GM12878 (cell line): ENCODE measurements at regions not wholly inside any gene's neighbourhood (a gene's known extent, or its start where the extent isn't known, plus 50 kb on each side); places are given as distances from the start of the nearest gene placed in this dataset.

ENCODE experiments used
- ATAC-seq: fragments of 200-7000 bp; cut with Tn5 transposase; 3 replicates; pipeline ENCODE4 v1.9.1; 2020; ENCODE audit warnings: mild to moderate bottlenecking, moderate library complexity
- BruUV-seq: library from RNA; stranded (reverse); fragments of 400-500 nt; replicated peaks from 2 replicates; lab custom pipeline; 2021; lab: Mats Ljungman, UMichigan
- CTCF ChIA-PET: fragments of 300-600 bp; sonication (Branson Sonifier 250); formaldehyde crosslinking; extraction: SDS; loops from one replicate; lab custom pipeline; 2021; ENCODE audit warnings: inconsistent platforms; lab: Yijun Ruan, JAX
- POLR2A ChIA-PET: fragments of 350-600 bp; formaldehyde crosslinking; extraction: SDS; loops from one replicate; lab custom pipeline; 2021; ENCODE audit warnings: inconsistent platforms; lab: Charles Lee
- RAD21 ChIA-PET: fragments of 300-600 bp; sonication (Branson Sonifier 250); formaldehyde crosslinking; loops from one replicate; lab custom pipeline; 2023; ENCODE audit warnings: antibody characterized with exemption; ENCODE audit not compliant: unreplicated experiment; lab: Charles Lee
- SMC1A ChIA-PET: fragments of 300-600 bp; sonication (Branson Sonifier 250); formaldehyde crosslinking; loops from one replicate; lab custom pipeline; 2023; ENCODE audit not compliant: unreplicated experiment, uncharacterized antibody; lab: Charles Lee
- DNase-seq: peaks from one replicate; pipeline ENCODE4 v3.0.0-alpha.2; 2011; ENCODE audit warnings: low read depth, low spot score
- FAIRE-seq: peaks from 3 replicates; lab custom pipeline; 2011; peaks lifted over from hg19 to GRCh38; lab: Jason Lieb, UNC
- H2AFZ ChIP-seq: 2 replicates; pipeline ENCODE4 v1.6.0; 2011; ENCODE audit warnings: low read depth, low read length, control low read depth; ENCODE audit not compliant: control insufficient read depth
- H3K27ac ChIP-seq: 2 replicates; pipeline ENCODE4 v1.5.1; 2011; ENCODE audit warnings: control low read depth; ENCODE audit not compliant: control insufficient read depth, insufficient read depth
- H3K27me3 ChIP-seq, 2 experiments: replicated peaks in 1 of 2; 2 replicates each; pipeline versions ENCODE4 v1.6.0 to v1.6.1; 2011; ENCODE audit warnings: low read length in 1 of 2; ENCODE audit not compliant: control insufficient read depth in 2 of 2, insufficient read depth in 2 of 2
- H3K36me3 ChIP-seq, 2 experiments: 2 replicates each; pipeline ENCODE4 v1.5.1; 2011; ENCODE audit warnings: low read length in 1 of 2; ENCODE audit not compliant: control insufficient read depth in 2 of 2, insufficient read depth in 2 of 2
- H3K4me1 ChIP-seq: 2 replicates; pipeline ENCODE4 v1.6.1; 2011; ENCODE audit warnings: mild to moderate bottlenecking, low read length, moderate library complexity, mixed read lengths; ENCODE audit not compliant: control insufficient read depth, insufficient read depth
- H3K4me2 ChIP-seq: 2 replicates; pipeline ENCODE4 v1.6.0; 2011; ENCODE audit warnings: control low read depth; ENCODE audit not compliant: control insufficient read depth, insufficient read depth
- H3K4me3 ChIP-seq: fragments of 200-600 bp; sonication (generic); 2 replicates; pipeline ENCODE4 v1.5.1; 2016
- H3K79me2 ChIP-seq: 2 replicates; pipeline ENCODE4 v1.6.0; 2011; ENCODE audit warnings: low read length; ENCODE audit not compliant: control insufficient read depth, insufficient read depth
- H3K9ac ChIP-seq: 2 replicates; pipeline ENCODE4 v1.8.0; 2011; ENCODE audit warnings: low read length, control low read depth, mixed read lengths; ENCODE audit not compliant: control insufficient read depth, insufficient read depth
- H3K9me3 ChIP-seq: replicated peaks from 3 replicates; pipeline ENCODE4 v1.5.1; 2011; ENCODE audit warnings: mild to moderate bottlenecking, low read length; ENCODE audit not compliant: control insufficient read depth, insufficient read depth
- H4K20me1 ChIP-seq: 2 replicates; pipeline ENCODE4 v1.6.0; 2011; ENCODE audit not compliant: control insufficient read depth, insufficient read depth
- BRCA1 ChIP-seq: IDR thresholded peaks from 2 replicates; pipeline ENCODE4 v1.6.1; 2011; ENCODE audit warnings: low read depth, low read length, improper control_type of control experiment
- CREB1 ChIP-seq: IDR thresholded peaks from 2 replicates; pipeline ENCODE4 v1.6.1; 2012; ENCODE audit warnings: low read depth, mild to moderate bottlenecking, inconsistent platforms
- HDAC2 ChIP-seq: fragments of 200-600 bp; sonication (generic); IDR thresholded peaks from 2 replicates; pipeline ENCODE4 v1.6.1; 2017
- NRF1 ChIP-seq: conservative IDR thresholded peaks from 2 replicates; pipeline ENCODE4 v1.6.1; 2011; ENCODE audit warnings: mild to moderate bottlenecking, low read depth, low read length, improper control_type of control experiment
- PAX5 ChIP-seq: IDR thresholded peaks from 2 replicates; pipeline ENCODE4 v1.6.1; 2011; ENCODE audit warnings: low read depth, low read length, borderline replicate concordance
- TCF3 ChIP-seq: IDR thresholded peaks from 2 replicates; pipeline ENCODE4 v1.6.1; 2012; ENCODE audit warnings: low read depth, mild to moderate bottlenecking, low read length, borderline replicate concordance; ENCODE audit not compliant: insufficient read depth
- YY1 ChIP-seq: IDR thresholded peaks from 2 replicates; pipeline ENCODE4 v1.6.1; 2011; ENCODE audit warnings: low read depth, mild to moderate bottlenecking, low read length
- ZBED1 ChIP-seq: IDR thresholded peaks from 2 replicates; pipeline ENCODE4 v1.6.1; 2016; ENCODE audit warnings: borderline replicate concordance
- in situ Hi-C: fragments of 300-500 bp; cut with MboI; formaldehyde crosslinking; loops from 9 replicates; pipeline ENCODE4 v1.14.3; 2018; ENCODE audit warnings: mixed read lengths
- intact Hi-C: fragments of 100-400 bp; cut with micrococcal nuclease; formaldehyde crosslinking; loops from one replicate; pipeline ENCODE4 v1.14.2; 2022; ENCODE audit not compliant: unreplicated experiment
- TF ChIP-seq, protein P1 (sequence below): fragments of 150-350 bp; IDR thresholded peaks from 2 replicates; pipeline ENCODE4 v1.6.1; 2016; ENCODE audit warnings: low read depth, low read length
- TF ChIP-seq, protein P2 (sequence below): fragments of 450-650 bp; formaldehyde crosslinking; IDR thresholded peaks from 2 replicates; pipeline ENCODE4 v1.5.0; 2022; ENCODE audit warnings: mild to moderate bottlenecking, missing genetic modification characterization
- TF ChIP-seq, protein P3 (sequence below): fragments of 450-650 bp; IDR thresholded peaks from 2 replicates; pipeline ENCODE4 v1.6.1; 2018; ENCODE audit warnings: mild to moderate bottlenecking, low read depth, moderate library complexity; ENCODE audit not compliant: partially characterized antibody
- TF ChIP-seq, protein P4 (sequence below): fragments of 450-650 bp; conservative IDR thresholded peaks from 2 replicates; pipeline ENCODE4 v1.6.1; 2017; ENCODE audit warnings: mild to moderate bottlenecking, moderate library complexity

DNA sequence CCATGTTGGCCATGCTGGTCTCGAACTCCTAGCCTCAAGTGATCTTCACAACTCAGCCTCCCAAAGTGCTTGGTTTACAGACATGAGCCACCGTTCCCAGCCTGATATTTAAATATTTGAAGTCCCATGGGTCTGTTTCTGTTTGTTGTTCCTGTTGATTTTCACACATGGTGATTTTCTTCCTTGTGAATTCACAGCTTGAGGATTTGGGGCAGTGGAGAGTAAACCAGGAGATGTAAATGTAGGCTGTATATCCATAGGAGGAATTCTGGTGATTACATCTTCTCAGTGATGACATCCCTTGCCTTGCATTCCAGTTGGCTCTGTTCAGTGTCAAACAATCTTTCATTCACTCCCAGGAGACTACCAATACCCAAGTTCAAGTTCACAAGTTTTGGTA, 471.9 kb downstream of the KCTD12 start (continued):
- TF ChIP-seq, protein P1, sequence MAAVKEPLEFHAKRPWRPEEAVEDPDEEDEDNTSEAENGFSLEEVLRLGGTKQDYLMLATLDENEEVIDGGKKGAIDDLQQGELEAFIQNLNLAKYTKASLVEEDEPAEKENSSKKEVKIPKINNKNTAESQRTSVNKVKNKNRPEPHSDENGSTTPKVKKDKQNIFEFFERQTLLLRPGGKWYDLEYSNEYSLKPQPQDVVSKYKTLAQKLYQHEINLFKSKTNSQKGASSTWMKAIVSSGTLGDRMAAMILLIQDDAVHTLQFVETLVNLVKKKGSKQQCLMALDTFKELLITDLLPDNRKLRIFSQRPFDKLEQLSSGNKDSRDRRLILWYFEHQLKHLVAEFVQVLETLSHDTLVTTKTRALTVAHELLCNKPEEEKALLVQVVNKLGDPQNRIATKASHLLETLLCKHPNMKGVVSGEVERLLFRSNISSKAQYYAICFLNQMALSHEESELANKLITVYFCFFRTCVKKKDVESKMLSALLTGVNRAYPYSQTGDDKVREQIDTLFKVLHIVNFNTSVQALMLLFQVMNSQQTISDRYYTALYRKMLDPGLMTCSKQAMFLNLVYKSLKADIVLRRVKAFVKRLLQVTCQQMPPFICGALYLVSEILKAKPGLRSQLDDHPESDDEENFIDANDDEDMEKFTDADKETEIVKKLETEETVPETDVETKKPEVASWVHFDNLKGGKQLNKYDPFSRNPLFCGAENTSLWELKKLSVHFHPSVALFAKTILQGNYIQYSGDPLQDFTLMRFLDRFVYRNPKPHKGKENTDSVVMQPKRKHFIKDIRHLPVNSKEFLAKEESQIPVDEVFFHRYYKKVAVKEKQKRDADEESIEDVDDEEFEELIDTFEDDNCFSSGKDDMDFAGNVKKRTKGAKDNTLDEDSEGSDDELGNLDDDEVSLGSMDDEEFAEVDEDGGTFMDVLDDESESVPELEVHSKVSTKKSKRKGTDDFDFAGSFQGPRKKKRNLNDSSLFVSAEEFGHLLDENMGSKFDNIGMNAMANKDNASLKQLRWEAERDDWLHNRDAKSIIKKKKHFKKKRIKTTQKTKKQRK, result no peak
- no peak for TF ChIP-seq YY1
- no peak for TF ChIP-seq PAX5

DNA sequence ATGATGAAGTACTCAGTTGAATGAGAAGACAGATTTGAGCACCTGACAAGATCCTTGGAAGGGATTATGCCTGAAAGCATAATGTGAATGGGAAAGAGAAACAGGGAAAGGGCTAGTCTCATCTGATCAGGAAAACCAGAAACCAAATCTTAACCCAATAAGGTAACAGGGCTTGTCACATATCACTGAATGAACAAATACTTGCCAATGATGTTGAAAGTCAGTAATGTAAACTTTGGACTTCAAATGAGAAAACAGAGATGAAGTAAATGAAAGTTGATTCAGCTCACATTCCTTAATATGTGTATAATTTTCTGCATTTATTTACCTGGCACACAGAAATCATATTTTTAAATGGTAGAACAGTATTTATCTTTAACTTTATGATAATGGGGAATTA, 480.0 kb downstream of the KCTD12 start:
- ChIA-PET SMC1A (no interaction called here), CTCF (interaction anchor here (0.9 kb wide), 1 partner anchor 9 kb away, joined by 3 read pairs; no protein-coding TSS in a partner anchor), RAD21 (no interaction called here), POLR2A (no interaction called here)
- Histone ChIP-seq H4K20me1 (no peaks in the 10 kb centered on the region), H3K4me1 (no peaks in the 10 kb centered on the region), H3K9me3 (no peaks in the 10 kb centered on the region), H3K36me3 (no peaks in the 10 kb centered on the region), H3K27ac (no peak overlapping the region), H3K79me2 (no peaks in the 10 kb centered on the region), H3K27me3 (no peaks in the 10 kb centered on the region), H3K4me2 (no peak overlapping the region), H2AFZ (no peak overlapping the region), H3K4me3 (no peak overlapping the region), H3K9ac (no peak overlapping the region)
- no TSS peak for BruUV-seq
- TF ChIP-seq BRCA1 (no peak), TCF3 (no peak), ZBED1 (no peak), HDAC2 (no peak), CREB1 (no peak), NRF1 (no peak)
- TF ChIP-seq, protein P2, sequence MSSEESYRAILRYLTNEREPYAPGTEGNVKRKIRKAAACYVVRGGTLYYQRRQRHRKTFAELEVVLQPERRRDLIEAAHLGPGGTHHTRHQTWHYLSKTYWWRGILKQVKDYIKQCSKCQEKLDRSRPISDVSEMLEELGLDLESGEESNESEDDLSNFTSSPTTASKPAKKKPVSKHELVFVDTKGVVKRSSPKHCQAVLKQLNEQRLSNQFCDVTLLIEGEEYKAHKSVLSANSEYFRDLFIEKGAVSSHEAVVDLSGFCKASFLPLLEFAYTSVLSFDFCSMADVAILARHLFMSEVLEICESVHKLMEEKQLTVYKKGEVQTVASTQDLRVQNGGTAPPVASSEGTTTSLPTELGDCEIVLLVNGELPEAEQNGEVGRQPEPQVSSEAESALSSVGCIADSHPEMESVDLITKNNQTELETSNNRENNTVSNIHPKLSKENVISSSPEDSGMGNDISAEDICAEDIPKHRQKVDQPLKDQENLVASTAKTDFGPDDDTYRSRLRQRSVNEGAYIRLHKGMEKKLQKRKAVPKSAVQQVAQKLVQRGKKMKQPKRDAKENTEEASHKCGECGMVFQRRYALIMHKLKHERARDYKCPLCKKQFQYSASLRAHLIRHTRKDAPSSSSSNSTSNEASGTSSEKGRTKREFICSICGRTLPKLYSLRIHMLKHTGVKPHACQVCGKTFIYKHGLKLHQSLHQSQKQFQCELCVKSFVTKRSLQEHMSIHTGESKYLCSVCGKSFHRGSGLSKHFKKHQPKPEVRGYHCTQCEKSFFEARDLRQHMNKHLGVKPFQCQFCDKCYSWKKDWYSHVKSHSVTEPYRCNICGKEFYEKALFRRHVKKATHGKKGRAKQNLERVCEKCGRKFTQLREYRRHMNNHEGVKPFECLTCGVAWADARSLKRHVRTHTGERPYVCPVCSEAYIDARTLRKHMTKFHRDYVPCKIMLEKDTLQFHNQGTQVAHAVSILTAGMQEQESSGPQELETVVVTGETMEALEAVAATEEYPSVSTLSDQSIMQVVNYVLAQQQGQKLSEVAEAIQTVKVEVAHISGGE, result no peak
- TF ChIP-seq, protein P3, sequence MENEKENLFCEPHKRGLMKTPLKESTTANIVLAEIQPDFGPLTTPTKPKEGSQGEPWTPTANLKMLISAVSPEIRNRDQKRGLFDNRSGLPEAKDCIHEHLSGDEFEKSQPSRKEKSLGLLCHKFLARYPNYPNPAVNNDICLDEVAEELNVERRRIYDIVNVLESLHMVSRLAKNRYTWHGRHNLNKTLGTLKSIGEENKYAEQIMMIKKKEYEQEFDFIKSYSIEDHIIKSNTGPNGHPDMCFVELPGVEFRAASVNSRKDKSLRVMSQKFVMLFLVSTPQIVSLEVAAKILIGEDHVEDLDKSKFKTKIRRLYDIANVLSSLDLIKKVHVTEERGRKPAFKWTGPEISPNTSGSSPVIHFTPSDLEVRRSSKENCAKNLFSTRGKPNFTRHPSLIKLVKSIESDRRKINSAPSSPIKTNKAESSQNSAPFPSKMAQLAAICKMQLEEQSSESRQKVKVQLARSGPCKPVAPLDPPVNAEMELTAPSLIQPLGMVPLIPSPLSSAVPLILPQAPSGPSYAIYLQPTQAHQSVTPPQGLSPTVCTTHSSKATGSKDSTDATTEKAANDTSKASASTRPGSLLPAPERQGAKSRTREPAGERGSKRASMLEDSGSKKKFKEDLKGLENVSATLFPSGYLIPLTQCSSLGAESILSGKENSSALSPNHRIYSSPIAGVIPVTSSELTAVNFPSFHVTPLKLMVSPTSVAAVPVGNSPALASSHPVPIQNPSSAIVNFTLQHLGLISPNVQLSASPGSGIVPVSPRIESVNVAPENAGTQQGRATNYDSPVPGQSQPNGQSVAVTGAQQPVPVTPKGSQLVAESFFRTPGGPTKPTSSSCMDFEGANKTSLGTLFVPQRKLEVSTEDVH, result no peak
- TF ChIP-seq, protein P4, sequence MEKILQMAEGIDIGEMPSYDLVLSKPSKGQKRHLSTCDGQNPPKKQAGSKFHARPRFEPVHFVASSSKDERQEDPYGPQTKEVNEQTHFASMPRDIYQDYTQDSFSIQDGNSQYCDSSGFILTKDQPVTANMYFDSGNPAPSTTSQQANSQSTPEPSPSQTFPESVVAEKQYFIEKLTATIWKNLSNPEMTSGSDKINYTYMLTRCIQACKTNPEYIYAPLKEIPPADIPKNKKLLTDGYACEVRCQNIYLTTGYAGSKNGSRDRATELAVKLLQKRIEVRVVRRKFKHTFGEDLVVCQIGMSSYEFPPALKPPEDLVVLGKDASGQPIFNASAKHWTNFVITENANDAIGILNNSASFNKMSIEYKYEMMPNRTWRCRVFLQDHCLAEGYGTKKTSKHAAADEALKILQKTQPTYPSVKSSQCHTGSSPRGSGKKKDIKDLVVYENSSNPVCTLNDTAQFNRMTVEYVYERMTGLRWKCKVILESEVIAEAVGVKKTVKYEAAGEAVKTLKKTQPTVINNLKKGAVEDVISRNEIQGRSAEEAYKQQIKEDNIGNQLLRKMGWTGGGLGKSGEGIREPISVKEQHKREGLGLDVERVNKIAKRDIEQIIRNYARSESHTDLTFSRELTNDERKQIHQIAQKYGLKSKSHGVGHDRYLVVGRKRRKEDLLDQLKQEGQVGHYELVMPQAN, result no peak
- DNase-seq (no peak), ATAC-seq (no peak), FAIRE-seq (no peak)
- intact Hi-C loops (no loop called here), in situ Hi-C loops (no loop called here)
